H9 (cell line): ENCODE measurements at regions not wholly inside any gene's neighbourhood (a gene's known extent, or its start where the extent isn't known, plus 50 kb on each side); places are given as distances from the start of the nearest gene placed in this dataset.

Source experiments
- DNase-seq: peaks from one replicate; pipeline ENCODE4 v3.0.0-alpha.2; 2017
- H2AFZ ChIP-seq: one replicate; pipeline ENCODE4 v1.6.1; 2013; ENCODE audit warnings: mild to moderate bottlenecking, low read length, control low read depth, moderate library complexity
- H2AK5ac ChIP-seq: 2 replicates; pipeline ENCODE4 v1.6.1; 2013; ENCODE audit warnings: low read length, control low read depth, mixed read lengths; ENCODE audit not compliant: insufficient read length
- H2BK120ac ChIP-seq: one replicate; pipeline ENCODE4 v1.6.1; 2013; ENCODE audit warnings: low read depth, mild to moderate bottlenecking, low read length, control low read depth, inconsistent platforms; ENCODE audit not compliant: poor library complexity, severe bottlenecking
- H2BK12ac ChIP-seq: 2 replicates; pipeline ENCODE4 v1.6.1; 2013; ENCODE audit warnings: low read length, control low read depth, mixed read lengths, low read depth; ENCODE audit not compliant: insufficient read length
- H2BK15ac ChIP-seq: 2 replicates; pipeline ENCODE4 v1.6.1; 2013; ENCODE audit warnings: low read depth, low read length, control low read depth
- H2BK20ac ChIP-seq: one replicate; pipeline ENCODE4 v1.6.1; 2013; ENCODE audit warnings: low read depth, mild to moderate bottlenecking, low read length, control low read depth, inconsistent platforms; ENCODE audit not compliant: poor library complexity, severe bottlenecking
- H2BK5ac ChIP-seq: 2 replicates; pipeline ENCODE4 v1.6.1; 2013; ENCODE audit warnings: low read length, control low read depth, mixed read lengths; ENCODE audit not compliant: insufficient read length
- H3K14ac ChIP-seq: 2 replicates; pipeline ENCODE4 v1.6.1; 2013; ENCODE audit warnings: low read length, control low read depth; ENCODE audit not compliant: insufficient read depth
- H3K18ac ChIP-seq: 2 replicates; pipeline ENCODE4 v1.6.1; 2013; ENCODE audit warnings: low read depth, mild to moderate bottlenecking, mixed read lengths, low read length, control low read depth; ENCODE audit not compliant: insufficient read length
- H3K23ac ChIP-seq: 2 replicates; pipeline ENCODE4 v1.6.1; 2013; ENCODE audit warnings: low read length, control low read depth, mixed read lengths, low read depth; ENCODE audit not compliant: insufficient read length
- H3K23me2 ChIP-seq: 2 replicates; pipeline ENCODE4 v1.6.1; 2013; ENCODE audit warnings: low read depth, mild to moderate bottlenecking, mixed read lengths, low read length, control low read depth; ENCODE audit not compliant: insufficient read length, poor library complexity, severe bottlenecking
- H3K27ac ChIP-seq: 2 replicates; pipeline ENCODE4 v1.5.1; 2013; ENCODE audit warnings: low read length, control low read depth, mixed read lengths, low read depth; ENCODE audit not compliant: insufficient read length
- H3K27me3 ChIP-seq: 2 replicates; pipeline ENCODE4 v1.6.1; 2013; ENCODE audit warnings: low read length, control low read depth, inconsistent platforms; ENCODE audit not compliant: insufficient read depth
- H3K4ac ChIP-seq: 2 replicates; pipeline ENCODE4 v1.6.1; 2013; ENCODE audit warnings: low read depth, mild to moderate bottlenecking, control low read depth, inconsistent platforms, low read length, moderate library complexity
- H3K4me1 ChIP-seq: 2 replicates; pipeline ENCODE4 v1.6.1; 2013; ENCODE audit warnings: low read length, control low read depth, inconsistent platforms; ENCODE audit not compliant: insufficient read depth
- H3K4me2 ChIP-seq: 2 replicates; pipeline ENCODE4 v1.6.1; 2013; ENCODE audit warnings: low read length, control low read depth, mixed read lengths; ENCODE audit not compliant: insufficient read length, insufficient read depth
- H3K56ac ChIP-seq: 2 replicates; pipeline ENCODE4 v1.6.1; 2013; ENCODE audit warnings: low read depth, mild to moderate bottlenecking, mixed read lengths, low read length, control low read depth; ENCODE audit not compliant: insufficient read length
- H3K79me1 ChIP-seq: 2 replicates; pipeline ENCODE4 v1.6.1; 2013; ENCODE audit warnings: low read depth, mild to moderate bottlenecking, moderate library complexity, low read length, control low read depth, inconsistent platforms; ENCODE audit not compliant: insufficient read depth, poor library complexity, severe bottlenecking
- H3K79me2 ChIP-seq: 2 replicates; pipeline ENCODE4 v1.6.1; 2013; ENCODE audit warnings: low read length, control low read depth, inconsistent platforms; ENCODE audit not compliant: insufficient read depth
- H3K9ac ChIP-seq: 2 replicates; pipeline ENCODE4 v1.6.1; 2013; ENCODE audit warnings: low read length, control low read depth, mixed read lengths; ENCODE audit not compliant: insufficient read length; ENCODE audit errors: extremely low read depth
- H3K9me3 ChIP-seq: one replicate; pipeline ENCODE4 v1.6.1; 2013; ENCODE audit warnings: low read depth, low read length, inconsistent platforms; ENCODE audit not compliant: control insufficient read depth
- H3T11ph ChIP-seq: one replicate; pipeline ENCODE4 v1.6.1; 2013; ENCODE audit warnings: mild to moderate bottlenecking, low read length, control low read depth, inconsistent platforms
- H4K20me1 ChIP-seq: one replicate; pipeline ENCODE4 v1.6.1; 2013; ENCODE audit not compliant: control insufficient read depth, insufficient read length, insufficient read depth
- H4K5ac ChIP-seq: 2 replicates; pipeline ENCODE4 v1.6.1; 2013; ENCODE audit warnings: low read depth, mild to moderate bottlenecking, mixed read lengths, low read length, control low read depth; ENCODE audit not compliant: insufficient read length
- H4K8ac ChIP-seq: replicated peaks from 2 replicates; pipeline ENCODE4 v1.6.1; 2013; ENCODE audit warnings: low read length, control low read depth, mixed read lengths, low read depth; ENCODE audit not compliant: insufficient read length
- H4K91ac ChIP-seq: 2 replicates; pipeline ENCODE4 v1.6.1; 2013; ENCODE audit warnings: low read depth, mild to moderate bottlenecking, moderate library complexity, mixed read lengths, low read length, control low read depth; ENCODE audit not compliant: insufficient read length
- H3K27ac Mint-ChIP-seq, 3 experiments: 2 replicates in 2 of 3; 3 replicates in 1 of 3; pipeline ENCODE4 v1.8.0; 2020 to 2021; ENCODE audit warnings: mixed read lengths in 3 of 3, mild to moderate bottlenecking in 1 of 3, moderate library complexity in 1 of 3
- H3K27me3 Mint-ChIP-seq: 2 replicates; pipeline ENCODE4 v1.8.0; 2021; ENCODE audit warnings: low read depth, mild to moderate bottlenecking, moderate library complexity, mixed read lengths
- H3K36me3 Mint-ChIP-seq, 3 experiments: 2 replicates in 2 of 3; 3 replicates in 1 of 3; pipeline ENCODE4 v1.8.0; 2020 to 2021; ENCODE audit warnings: low read depth in 3 of 3, mixed read lengths in 3 of 3; ENCODE audit not compliant: insufficient read depth in 1 of 3
- H3K4me1 Mint-ChIP-seq, 2 experiments: 2 replicates each; pipeline ENCODE4 v1.8.0; 2020; ENCODE audit warnings: mixed read lengths in 2 of 2
- H3K4me3 Mint-ChIP-seq, 2 experiments: 2 replicates in 1 of 2; 3 replicates in 1 of 2; pipeline ENCODE4 v1.8.0; 2020 to 2021; ENCODE audit warnings: mild to moderate bottlenecking in 2 of 2, mixed read lengths in 2 of 2, moderate library complexity in 1 of 2
- H3K9me3 Mint-ChIP-seq, 2 experiments: 2 replicates in 1 of 2; 3 replicates in 1 of 2; pipeline ENCODE4 v1.8.0; 2020; ENCODE audit warnings: mild to moderate bottlenecking in 2 of 2, mixed read lengths in 2 of 2, moderate library complexity in 1 of 2
- CTCF ChIP-seq: fragments of 200-600 bp; sonication (generic); conservative IDR thresholded peaks from 3 replicates; pipeline ENCODE4 v1.8.0; 2021; ENCODE audit warnings: antibody characterized with exemption, mild to moderate bottlenecking
- WGBS: extraction: QIAGEN DNeasy Blood & Tissue Kit; methylation state at CpG from one replicate; pipeline ENCODE4 v1.1.7; 2013; ENCODE audit warnings: missing lambda C conversion rate, low lambda C conversion rate, mixed read lengths; ENCODE audit not compliant: insufficient read length; ENCODE audit errors: extremely low coverage; 5-methylcytosine and 5-hydroxymethylcytosine counted together

DNA sequence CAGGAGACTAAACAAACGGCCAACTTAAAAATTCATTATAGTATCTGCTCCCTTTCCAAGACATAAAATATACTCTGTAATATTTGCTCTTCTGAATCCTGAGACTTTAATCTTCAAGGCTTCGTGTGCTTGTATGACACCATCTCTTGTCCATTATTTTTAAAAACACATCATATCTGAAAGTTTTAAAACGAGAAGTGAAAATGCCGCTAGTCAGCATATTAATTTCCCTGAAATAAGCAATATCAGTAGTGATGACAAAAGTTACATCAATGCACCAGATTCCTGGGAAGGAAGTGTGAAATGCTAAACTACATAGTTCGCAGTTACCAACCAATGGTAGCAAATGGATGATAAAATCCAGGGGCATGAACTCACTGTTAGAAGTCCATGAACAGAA lies 66.8 kb upstream of the EXOC1L start:
- no peak for DNase-seq
- Mint-ChIP-seq H3K4me1 (peaks cover 0 to 13% of the 10 kb centered on the region in 2 experiments; a peak in 3 of 4 replicates), H3K9me3 (no peaks in the 10 kb centered on the region; a peak in 1 of 5 replicates), H3K4me3 (no peak overlapping the region), H3K27ac (no peak overlapping the region), H3K27me3 (peaks cover 5% of the 10 kb centered on the region; the same call in 1 of the 2 replicates), H3K36me3 (no peaks in the 10 kb centered on the region)
- no peak overlapping the region for H2BK5ac ChIP-seq
- no CpG with 5 or more reads among the region's 5 CpGs for WGBS
- H3K4ac ChIP-seq, result no peak overlapping the region
- H2BK20ac ChIP-seq, result no peak overlapping the region
- no peak overlapping the region for H2BK120ac ChIP-seq
- no peak overlapping the region for H3K4me2 ChIP-seq
- H3K56ac ChIP-seq, result no peak overlapping the region
- no peak overlapping the region for H3K14ac ChIP-seq
- H3K79me2 ChIP-seq, result no peaks in the 10 kb centered on the region
- no peak overlapping the region for H2BK15ac ChIP-seq
- no peak overlapping the region for H2BK12ac ChIP-seq
- H3K18ac ChIP-seq, result no peak overlapping the region
- H4K91ac ChIP-seq, result no peak overlapping the region
- TF ChIP-seq CTCF, result no peak
- no peaks in the 10 kb centered on the region; the same call in 1 of the 2 replicates for H3K27me3 ChIP-seq
- no peaks in the 10 kb centered on the region for H3K79me1 ChIP-seq
- no peak overlapping the region for H4K8ac ChIP-seq
- H3K4me1 ChIP-seq, result peaks cover 3% of the 10 kb centered on the region; the same call in 1 of the 2 replicates
- H3K23me2 ChIP-seq, result no peaks in the 10 kb centered on the region
- H3K27ac ChIP-seq, result no peak overlapping the region
- no peak overlapping the region for H3K9ac ChIP-seq
- no peak overlapping the region for H3K23ac ChIP-seq
- H2AK5ac ChIP-seq, result no peak overlapping the region
- H4K5ac ChIP-seq, result no peak overlapping the region
- no peak overlapping the region for H3T11ph ChIP-seq
- H4K20me1 ChIP-seq, result no peaks in the 10 kb centered on the region
- no peak overlapping the region for H2AFZ ChIP-seq
- no peaks in the 10 kb centered on the region for H3K9me3 ChIP-seq
